Left ventricle myocardium inferior (tissue), 1 donor: ENCODE measurements at regions not wholly inside any gene's neighbourhood (a gene's known extent, or its start where the extent isn't known, plus 50 kb on each side); places are given as distances from the start of the nearest gene placed in this dataset.
A peak's percentile ranks its signal among the peaks of the same experiment; 100 is the strongest.

Experiments used
- DNase-seq: peaks from one replicate; pipeline ENCODE4 v3.0.0-alpha.2; 2020
- H3K27ac ChIP-seq: fragments of 200-600 bp; replicated peaks from 2 replicates; pipeline ENCODE4 v1.8.0; 2021
- H3K27me3 ChIP-seq: fragments of 200-600 bp; 2 replicates; pipeline ENCODE4 v1.8.0; 2021; ENCODE audit warnings: low read depth
- H3K36me3 ChIP-seq: fragments of 200-600 bp; 2 replicates; pipeline ENCODE4 v1.8.0; 2021
- H3K4me1 ChIP-seq: fragments of 200-600 bp; 2 replicates; pipeline ENCODE4 v1.8.0; 2021
- H3K4me3 ChIP-seq: fragments of 200-600 bp; 2 replicates; pipeline ENCODE4 v1.8.0; 2021; ENCODE audit warnings: mild to moderate bottlenecking, moderate library complexity
- H3K9me3 ChIP-seq: fragments of 200-600 bp; replicated peaks from 2 replicates; pipeline ENCODE4 v1.8.0; 2021
- CTCF ChIP-seq: fragments of 200-600 bp; IDR thresholded peaks from 2 replicates; pipeline ENCODE4 v1.8.0; 2021; ENCODE audit warnings: antibody characterized with exemption, mild to moderate bottlenecking, borderline replicate concordance
- intact Hi-C: fragments of 100-400 bp; cut with micrococcal nuclease; formaldehyde crosslinking; loops from one replicate; pipeline ENCODE4 v1.11.0; 2022
- donor health status: DM: no; HTN: yes; CAD: no; lungs with severe emphysema.

- Histone ChIP-seq H3K36me3 (no peaks in the 10 kb centered on the region), H3K9me3 (no peaks in the 10 kb centered on the region), H3K4me1 (peaks cover 40% of the 10 kb centered on the region), H3K27me3 (no peaks in the 10 kb centered on the region), H3K27ac (peak overlapping the region; percentile 72), H3K4me3 (no peak overlapping the region)
- intact Hi-C loops = no loop called here
- no peak for DNase-seq
- TF ChIP-seq CTCF = no peak
Observed at GRCh38 chr10:43904301-43904700, 255.6 kb upstream of the ZNF32 start.

GRCh38 chr10:43903451-43903850 lies 254.8 kb upstream of the ZNF32 start:
- intact Hi-C loops = no loop called here
- Histone ChIP-seq H3K27ac (no peak overlapping the region), H3K4me1 (peaks cover 44% of the 10 kb centered on the region), H3K9me3 (no peaks in the 10 kb centered on the region), H3K4me3 (no peak overlapping the region), H3K27me3 (no peaks in the 10 kb centered on the region), H3K36me3 (no peaks in the 10 kb centered on the region)
- no peak for TF ChIP-seq CTCF
- no peak for DNase-seq

DNA sequence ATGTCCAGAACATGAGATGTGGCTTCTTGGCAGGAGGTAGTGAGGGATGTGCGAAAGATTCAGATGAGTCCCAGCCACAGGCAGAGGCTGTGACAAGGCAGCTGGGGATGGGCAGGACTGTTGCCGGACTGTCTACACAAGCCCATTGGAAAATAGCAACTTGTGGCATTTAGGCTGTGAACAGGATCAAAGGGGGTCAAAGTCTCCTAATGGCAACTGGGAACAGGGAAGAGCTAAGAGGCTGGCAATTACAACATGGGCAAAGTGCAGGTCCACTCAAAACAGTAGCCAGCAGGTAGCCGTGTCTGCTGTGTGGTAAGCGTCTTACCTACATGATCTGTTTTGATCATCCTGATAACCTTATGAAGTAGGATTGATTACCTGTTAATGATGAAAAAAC lies 254.2 kb upstream of the ZNF32 start:
- intact Hi-C loops = no loop called here
- H3K27ac ChIP-seq = no peak overlapping the region
- no peak for TF ChIP-seq CTCF
- no peak overlapping the region for H3K4me3 ChIP-seq
- H3K9me3 ChIP-seq = no peaks in the 10 kb centered on the region
- no peaks in the 10 kb centered on the region for H3K36me3 ChIP-seq
- no peak for DNase-seq
- no peaks in the 10 kb centered on the region for H3K27me3 ChIP-seq
- H3K4me1 ChIP-seq = peaks cover 46% of the 10 kb centered on the region

- Histone ChIP-seq H3K27ac (no peak overlapping the region), H3K4me3 (no peak overlapping the region), H3K4me1 (peaks cover 40% of the 10 kb centered on the region), H3K9me3 (no peaks in the 10 kb centered on the region), H3K27me3 (no peaks in the 10 kb centered on the region), H3K36me3 (no peaks in the 10 kb centered on the region)
- TF ChIP-seq CTCF = no peak
- intact Hi-C loops = no loop called here
- no peak for DNase-seq
Observed at GRCh38 chr10:43901744-43902504, 253.2 kb upstream of the ZNF32 start.

- no peak overlapping the region for H3K4me3 ChIP-seq
- TF ChIP-seq CTCF = no peak
- H3K9me3 ChIP-seq = no peaks in the 10 kb centered on the region
- no peaks in the 10 kb centered on the region for H3K27me3 ChIP-seq
- DNase-seq = no peak
- no peak overlapping the region for H3K27ac ChIP-seq
- no peaks in the 10 kb centered on the region for H3K36me3 ChIP-seq
- intact Hi-C loops = no loop called here
- peaks cover 34% of the 10 kb centered on the region for H3K4me1 ChIP-seq
Observed at GRCh38 chr10:43901302-43901701, 252.6 kb upstream of the ZNF32 start.
